Loucy (cell line): ENCODE measurements at regions not wholly inside any gene's neighbourhood (a gene's known extent, or its start where the extent isn't known, plus 50 kb on each side); places are given as distances from the start of the nearest gene placed in this dataset.

ENCODE experiments used
- CTCF ChIP-seq: fragments of 200-600 bp; sonication (generic); conservative IDR thresholded peaks from 2 replicates; pipeline ENCODE4 v1.5.1; 2014; ENCODE audit warnings: mild to moderate bottlenecking, antibody characterized with exemption, low read length
- EZH2phosphoT487 ChIP-seq: fragments of 200-600 bp; IDR thresholded peaks from 2 replicates; pipeline ENCODE4 v1.6.1; 2018; ENCODE audit warnings: antibody characterized with exemption, mild to moderate bottlenecking, moderate library complexity, borderline replicate concordance

DNA sequence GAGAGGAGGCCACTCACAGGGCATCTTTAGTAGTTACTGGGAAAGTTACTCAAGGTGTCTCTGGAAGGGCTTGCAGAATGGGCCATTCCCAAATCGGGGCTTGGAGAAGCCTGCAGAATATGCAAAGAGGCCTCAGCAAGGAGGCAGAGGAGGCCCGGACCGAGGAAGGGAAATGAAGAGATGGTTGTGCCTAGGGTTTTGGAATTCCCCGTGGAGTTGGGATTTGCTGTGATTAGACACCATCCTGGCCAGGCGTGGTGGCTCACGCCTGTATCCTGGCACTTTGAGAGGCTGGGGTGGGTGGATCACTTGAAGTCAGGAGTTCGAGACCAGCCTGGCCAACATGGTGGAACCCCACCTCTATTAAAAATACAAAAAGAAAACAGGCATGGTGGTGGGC is 193.0 kb downstream of the IRF8 start:
- TF ChIP-seq CTCF: no peak
- TF ChIP-seq EZH2phosphoT487: no peak
